ENCODE measurements at regions not wholly inside any gene's neighbourhood (a gene's known extent, or its start where the extent isn't known, plus 50 kb on each side); places are given as distances from the start of the nearest gene placed in this dataset.

- H3K27ac ChIP-seq (ENCODE audit: low read length), result no peak overlapping the region
- H4K20me1 ChIP-seq (ENCODE audit: insufficient read depth, low read depth, low read length), result no peaks in the 10 kb centered on the region
- H3K9me3 ChIP-seq (ENCODE audit: low read length), result peaks cover 4% of the 10 kb centered on the region; the same call in 1 of the 2 replicates
- no peak overlapping the region for H2AFZ ChIP-seq (ENCODE audit: low read length)
- no peaks in the 10 kb centered on the region for H3K27me3 ChIP-seq (ENCODE audit: low read length)
- no peaks in the 10 kb centered on the region for H3K4me1 ChIP-seq (ENCODE audit: low read length)
- H3K9ac ChIP-seq (ENCODE audit: low read length), result no peak overlapping the region
- H3K9me2 ChIP-seq (replicated peaks; ENCODE audit: insufficient read depth, low read length), result no peaks in the 10 kb centered on the region
- H3K79me2 ChIP-seq (ENCODE audit: low read length), result no peaks in the 10 kb centered on the region
- DNase-seq, result no peak
- no peak overlapping the region for H3K4me3 ChIP-seq (ENCODE audit: low read length)
- no peak overlapping the region for H3K4me2 ChIP-seq (ENCODE audit: low read depth, low read length, poor library complexity, severe bottlenecking)
- H3K36me3 ChIP-seq (ENCODE audit: insufficient read depth, low read length), result no peaks in the 10 kb centered on the region
These were observed 506.7 kb downstream of the PCDH18 start for GRCh38 chr4:137025484-137026059.

- no peak overlapping the region for H2AFZ ChIP-seq (ENCODE audit: low read length)
- peaks cover 18% of the 10 kb centered on the region for H3K9me3 ChIP-seq (ENCODE audit: low read length)
- no peaks in the 10 kb centered on the region for H3K27me3 ChIP-seq (ENCODE audit: low read length)
- no peaks in the 10 kb centered on the region for H3K4me1 ChIP-seq (ENCODE audit: low read length)
- no peak overlapping the region for H3K4me2 ChIP-seq (ENCODE audit: low read depth, low read length, poor library complexity, severe bottlenecking)
- no peak overlapping the region for H3K4me3 ChIP-seq (ENCODE audit: low read length)
- H3K9ac ChIP-seq (ENCODE audit: low read length), result no peak overlapping the region
- DNase-seq, result no peak
- no peaks in the 10 kb centered on the region for H3K36me3 ChIP-seq (ENCODE audit: insufficient read depth, low read length)
- no peaks in the 10 kb centered on the region for H4K20me1 ChIP-seq (ENCODE audit: insufficient read depth, low read depth, low read length)
- no peaks in the 10 kb centered on the region for H3K9me2 ChIP-seq (replicated peaks; ENCODE audit: insufficient read depth, low read length)
- no peak overlapping the region for H3K27ac ChIP-seq (ENCODE audit: low read length)
- H3K79me2 ChIP-seq (ENCODE audit: low read length), result no peaks in the 10 kb centered on the region
These were observed 516.6 kb downstream of the PCDH18 start for GRCh38 chr4:137015426-137016409.

- Histone ChIP-seq H3K4me2 (ENCODE audit: low read depth, low read length, poor library complexity, severe bottlenecking) (no peak overlapping the region), H2AFZ (ENCODE audit: low read length) (no peak overlapping the region), H3K9me3 (ENCODE audit: low read length) (peaks cover 15% of the 10 kb centered on the region), H3K79me2 (ENCODE audit: low read length) (no peaks in the 10 kb centered on the region), H4K20me1 (ENCODE audit: insufficient read depth, low read depth, low read length) (no peaks in the 10 kb centered on the region), H3K27ac (ENCODE audit: low read length) (no peak overlapping the region), H3K4me3 (ENCODE audit: low read length) (no peak overlapping the region), H3K4me1 (ENCODE audit: low read length) (no peaks in the 10 kb centered on the region), H3K36me3 (ENCODE audit: insufficient read depth, low read length) (no peaks in the 10 kb centered on the region), H3K9ac (ENCODE audit: low read length) (no peak overlapping the region), H3K27me3 (ENCODE audit: low read length) (no peaks in the 10 kb centered on the region), H3K9me2 (replicated peaks; ENCODE audit: insufficient read depth, low read length) (no peaks in the 10 kb centered on the region)
- no peak for DNase-seq
These were observed 531.9 kb downstream of the PCDH18 start for GRCh38 chr4:137000432-137000831.

GRCh38 chr4:136992032-136992431, 540.3 kb downstream of the PCDH18 start:
- Histone ChIP-seq H3K27me3 (ENCODE audit: low read length) (no peaks in the 10 kb centered on the region), H3K27ac (ENCODE audit: low read length) (no peak overlapping the region), H4K20me1 (ENCODE audit: insufficient read depth, low read depth, low read length) (no peaks in the 10 kb centered on the region), H3K36me3 (ENCODE audit: insufficient read depth, low read length) (no peaks in the 10 kb centered on the region), H3K4me1 (ENCODE audit: low read length) (no peaks in the 10 kb centered on the region), H3K4me3 (ENCODE audit: low read length) (no peak overlapping the region), H3K79me2 (ENCODE audit: low read length) (no peaks in the 10 kb centered on the region), H2AFZ (ENCODE audit: low read length) (no peak overlapping the region), H3K9me3 (ENCODE audit: low read length) (peaks cover 10% of the 10 kb centered on the region), H3K9ac (ENCODE audit: low read length) (no peak overlapping the region), H3K9me2 (replicated peaks; ENCODE audit: insufficient read depth, low read length) (no peaks in the 10 kb centered on the region), H3K4me2 (ENCODE audit: low read depth, low read length, poor library complexity, severe bottlenecking) (no peak overlapping the region)
- no peak for DNase-seq

- H3K4me2 ChIP-seq (ENCODE audit: low read depth, low read length, poor library complexity, severe bottlenecking), result no peak overlapping the region
- H3K4me1 ChIP-seq (ENCODE audit: low read length), result no peaks in the 10 kb centered on the region
- 0 out of 2 replicates have a peak, but pooled peaks cover 5% of the 10 kb centered on the region for H3K9me2 ChIP-seq (replicated peaks; ENCODE audit: insufficient read depth, low read length)
- no peaks in the 10 kb centered on the region for H4K20me1 ChIP-seq (ENCODE audit: insufficient read depth, low read depth, low read length)
- H3K79me2 ChIP-seq (ENCODE audit: low read length), result no peaks in the 10 kb centered on the region
- H3K27me3 ChIP-seq (ENCODE audit: low read length), result no peaks in the 10 kb centered on the region
- no peak for DNase-seq
- no peak overlapping the region for H3K4me3 ChIP-seq (ENCODE audit: low read length)
- no peak overlapping the region for H3K9ac ChIP-seq (ENCODE audit: low read length)
- no peak overlapping the region for H2AFZ ChIP-seq (ENCODE audit: low read length)
- H3K27ac ChIP-seq (ENCODE audit: low read length), result no peak overlapping the region
- peaks cover 12% of the 10 kb centered on the region; the same call in 1 of the 2 replicates for H3K9me3 ChIP-seq (ENCODE audit: low read length)
- H3K36me3 ChIP-seq (ENCODE audit: insufficient read depth, low read length), result no peaks in the 10 kb centered on the region
These were observed 546.6 kb downstream of the PCDH18 start for GRCh38 chr4:136985683-136986082.

- Histone ChIP-seq H3K4me1 (ENCODE audit: low read length) (no peaks in the 10 kb centered on the region), H3K79me2 (ENCODE audit: low read length) (no peaks in the 10 kb centered on the region), H3K4me3 (ENCODE audit: low read length) (no peak overlapping the region), H3K27me3 (ENCODE audit: low read length) (no peaks in the 10 kb centered on the region), H3K36me3 (ENCODE audit: insufficient read depth, low read length) (no peaks in the 10 kb centered on the region), H3K9ac (ENCODE audit: low read length) (no peak overlapping the region), H2AFZ (ENCODE audit: low read length) (no peak overlapping the region), H4K20me1 (ENCODE audit: insufficient read depth, low read depth, low read length) (no peaks in the 10 kb centered on the region), H3K9me2 (replicated peaks; ENCODE audit: insufficient read depth, low read length) (no peaks in the 10 kb centered on the region), H3K4me2 (ENCODE audit: low read depth, low read length, poor library complexity, severe bottlenecking) (no peak overlapping the region), H3K9me3 (ENCODE audit: low read length) (peaks cover 5% of the 10 kb centered on the region), H3K27ac (ENCODE audit: low read length) (no peak overlapping the region)
- DNase-seq, result no peak
These were observed 565.2 kb downstream of the PCDH18 start for GRCh38 chr4:136967069-136967468.

- H3K27me3 ChIP-seq (ENCODE audit: low read length), result no peaks in the 10 kb centered on the region
- H3K4me3 ChIP-seq (ENCODE audit: low read length), result no peak overlapping the region
- no peak overlapping the region for H3K9ac ChIP-seq (ENCODE audit: low read length)
- no peak overlapping the region for H3K27ac ChIP-seq (ENCODE audit: low read length)
- no peak overlapping the region for H3K4me2 ChIP-seq (ENCODE audit: low read depth, low read length, poor library complexity, severe bottlenecking)
- no peaks in the 10 kb centered on the region for H4K20me1 ChIP-seq (ENCODE audit: insufficient read depth, low read depth, low read length)
- no peaks in the 10 kb centered on the region for H3K9me2 ChIP-seq (replicated peaks; ENCODE audit: insufficient read depth, low read length)
- no peaks in the 10 kb centered on the region for H3K36me3 ChIP-seq (ENCODE audit: insufficient read depth, low read length)
- peaks cover under 1% of the 10 kb centered on the region; the same call in 1 of the 2 replicates for H3K9me3 ChIP-seq (ENCODE audit: low read length)
- no peaks in the 10 kb centered on the region for H3K79me2 ChIP-seq (ENCODE audit: low read length)
- no peak overlapping the region for H2AFZ ChIP-seq (ENCODE audit: low read length)
- no peaks in the 10 kb centered on the region for H3K4me1 ChIP-seq (ENCODE audit: low read length)
- DNase-seq, result no peak
These were observed 566.8 kb downstream of the PCDH18 start for GRCh38 chr4:136965478-136965877.

GRCh38 chr4:136962868-136963267, 569.4 kb downstream of the PCDH18 start:
- Histone ChIP-seq H3K4me3 (ENCODE audit: low read length) (no peak overlapping the region), H3K27me3 (ENCODE audit: low read length) (no peaks in the 10 kb centered on the region), H3K79me2 (ENCODE audit: low read length) (no peaks in the 10 kb centered on the region), H3K9me2 (replicated peaks; ENCODE audit: insufficient read depth, low read length) (no peaks in the 10 kb centered on the region), H4K20me1 (ENCODE audit: insufficient read depth, low read depth, low read length) (no peaks in the 10 kb centered on the region), H3K4me1 (ENCODE audit: low read length) (no peaks in the 10 kb centered on the region), H3K9ac (ENCODE audit: low read length) (no peak overlapping the region), H3K9me3 (ENCODE audit: low read length) (peaks cover 5% of the 10 kb centered on the region), H3K27ac (ENCODE audit: low read length) (no peak overlapping the region), H3K4me2 (ENCODE audit: low read depth, low read length, poor library complexity, severe bottlenecking) (no peak overlapping the region), H2AFZ (ENCODE audit: low read length) (no peak overlapping the region), H3K36me3 (ENCODE audit: insufficient read depth, low read length) (no peaks in the 10 kb centered on the region)
- DNase-seq, result no peak
